Ishikawa (cell line): ENCODE measurements at regions not wholly inside any gene's neighbourhood (a gene's known extent, or its start where the extent isn't known, plus 50 kb on each side); places are given as distances from the start of the nearest gene placed in this dataset.

Experiments used
- CEBPB ChIP-seq: IDR thresholded peaks from 2 replicates; pipeline ENCODE4 v1.6.1; 2012
- CREB1 ChIP-seq: IDR thresholded peaks from 2 replicates; pipeline ENCODE4 v1.6.1; 2012; ENCODE audit warnings: low read depth
- EGR1 ChIP-seq: IDR thresholded peaks from 2 replicates; pipeline ENCODE4 v1.6.1; 2012
- EP300 ChIP-seq: IDR thresholded peaks from 2 replicates; pipeline ENCODE4 v1.6.1; 2012; ENCODE audit warnings: borderline replicate concordance
- FOXM1 ChIP-seq: IDR thresholded peaks from 2 replicates; pipeline ENCODE4 v1.6.1; 2012; ENCODE audit warnings: low read depth, borderline replicate concordance
- NFIC ChIP-seq: IDR thresholded peaks from 2 replicates; pipeline ENCODE4 v1.6.1; 2012
- RAD21 ChIP-seq: IDR thresholded peaks from 2 replicates; pipeline ENCODE4 v1.6.1; 2012; ENCODE audit warnings: low read depth
- TAF1 ChIP-seq: IDR thresholded peaks from 2 replicates; pipeline ENCODE4 v1.6.1; 2012; ENCODE audit warnings: low read depth, mild to moderate bottlenecking
- TCF12 ChIP-seq: IDR thresholded peaks from 2 replicates; pipeline ENCODE4 v1.6.1; 2012; ENCODE audit warnings: low read depth
- TEAD4 ChIP-seq: IDR thresholded peaks from 2 replicates; pipeline ENCODE4 v1.6.1; 2012
- YY1 ChIP-seq: IDR thresholded peaks from 2 replicates; pipeline ENCODE4 v1.6.1; 2012; ENCODE audit warnings: low read depth
- ZBTB7A ChIP-seq: IDR thresholded peaks from 2 replicates; pipeline ENCODE4 v1.6.1; 2012; ENCODE audit warnings: low read depth
- TF ChIP-seq, protein P1 (sequence below): IDR thresholded peaks from 2 replicates; pipeline ENCODE4 v1.6.1; 2012
- TF ChIP-seq, protein P2 (sequence below): IDR thresholded peaks from 2 replicates; pipeline ENCODE4 v1.6.1; 2012; ENCODE audit warnings: low read depth, mild to moderate bottlenecking
- TF ChIP-seq, protein P3 (sequence below): IDR thresholded peaks from 2 replicates; pipeline ENCODE4 v1.6.1; 2012

DNA sequence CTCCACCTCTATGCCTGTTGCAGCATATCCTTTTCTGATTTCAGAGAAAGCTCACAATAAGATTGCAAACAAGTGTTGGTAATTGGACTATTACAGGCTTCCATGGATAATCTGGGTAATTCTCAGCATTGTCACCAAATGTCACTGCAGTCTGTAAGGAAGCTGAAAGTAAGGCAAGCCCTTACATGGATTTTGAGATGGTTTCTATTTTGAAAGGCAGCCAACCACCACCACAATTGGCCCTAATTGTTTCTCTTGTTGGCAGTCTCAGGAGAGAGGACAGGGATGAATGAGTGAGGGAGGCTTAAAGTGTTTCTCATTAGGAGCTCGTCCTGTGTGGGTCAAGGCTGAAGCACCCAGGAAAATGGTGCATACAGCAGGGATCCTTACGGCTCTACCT lies 879.9 kb downstream of the TUSC7 start:
- no peak for TF ChIP-seq CEBPB
- TF ChIP-seq, protein P1, sequence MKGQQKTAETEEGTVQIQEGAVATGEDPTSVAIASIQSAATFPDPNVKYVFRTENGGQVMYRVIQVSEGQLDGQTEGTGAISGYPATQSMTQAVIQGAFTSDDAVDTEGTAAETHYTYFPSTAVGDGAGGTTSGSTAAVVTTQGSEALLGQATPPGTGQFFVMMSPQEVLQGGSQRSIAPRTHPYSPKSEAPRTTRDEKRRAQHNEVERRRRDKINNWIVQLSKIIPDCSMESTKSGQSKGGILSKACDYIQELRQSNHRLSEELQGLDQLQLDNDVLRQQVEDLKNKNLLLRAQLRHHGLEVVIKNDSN = no peak
- no peak for TF ChIP-seq FOXM1
- TF ChIP-seq, protein P2, sequence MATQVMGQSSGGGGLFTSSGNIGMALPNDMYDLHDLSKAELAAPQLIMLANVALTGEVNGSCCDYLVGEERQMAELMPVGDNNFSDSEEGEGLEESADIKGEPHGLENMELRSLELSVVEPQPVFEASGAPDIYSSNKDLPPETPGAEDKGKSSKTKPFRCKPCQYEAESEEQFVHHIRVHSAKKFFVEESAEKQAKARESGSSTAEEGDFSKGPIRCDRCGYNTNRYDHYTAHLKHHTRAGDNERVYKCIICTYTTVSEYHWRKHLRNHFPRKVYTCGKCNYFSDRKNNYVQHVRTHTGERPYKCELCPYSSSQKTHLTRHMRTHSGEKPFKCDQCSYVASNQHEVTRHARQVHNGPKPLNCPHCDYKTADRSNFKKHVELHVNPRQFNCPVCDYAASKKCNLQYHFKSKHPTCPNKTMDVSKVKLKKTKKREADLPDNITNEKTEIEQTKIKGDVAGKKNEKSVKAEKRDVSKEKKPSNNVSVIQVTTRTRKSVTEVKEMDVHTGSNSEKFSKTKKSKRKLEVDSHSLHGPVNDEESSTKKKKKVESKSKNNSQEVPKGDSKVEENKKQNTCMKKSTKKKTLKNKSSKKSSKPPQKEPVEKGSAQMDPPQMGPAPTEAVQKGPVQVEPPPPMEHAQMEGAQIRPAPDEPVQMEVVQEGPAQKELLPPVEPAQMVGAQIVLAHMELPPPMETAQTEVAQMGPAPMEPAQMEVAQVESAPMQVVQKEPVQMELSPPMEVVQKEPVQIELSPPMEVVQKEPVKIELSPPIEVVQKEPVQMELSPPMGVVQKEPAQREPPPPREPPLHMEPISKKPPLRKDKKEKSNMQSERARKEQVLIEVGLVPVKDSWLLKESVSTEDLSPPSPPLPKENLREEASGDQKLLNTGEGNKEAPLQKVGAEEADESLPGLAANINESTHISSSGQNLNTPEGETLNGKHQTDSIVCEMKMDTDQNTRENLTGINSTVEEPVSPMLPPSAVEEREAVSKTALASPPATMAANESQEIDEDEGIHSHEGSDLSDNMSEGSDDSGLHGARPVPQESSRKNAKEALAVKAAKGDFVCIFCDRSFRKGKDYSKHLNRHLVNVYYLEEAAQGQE = no peak
- TF ChIP-seq RAD21 = no peak
- no peak for TF ChIP-seq TAF1
- TF ChIP-seq TEAD4 = no peak
- TF ChIP-seq EGR1 = no peak

DNA sequence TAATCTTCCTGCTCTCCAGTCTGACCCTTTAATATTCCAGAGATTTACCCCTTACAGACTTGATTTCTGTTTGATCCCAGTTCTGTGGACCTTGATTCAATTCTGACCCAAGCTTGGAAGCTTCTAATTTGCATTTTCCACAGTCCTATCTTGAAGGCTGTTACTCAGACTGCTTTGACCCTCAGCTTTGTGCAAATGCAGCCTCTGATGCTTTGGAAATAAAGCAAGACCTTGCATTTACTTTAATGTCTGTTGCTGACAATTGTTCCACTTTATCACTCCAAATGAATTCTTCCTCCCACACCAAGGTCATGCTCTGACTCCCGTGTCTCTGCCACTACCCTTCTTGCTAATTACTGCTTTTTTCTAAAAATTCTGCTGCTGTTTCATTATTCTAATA lies 886.0 kb downstream of the TUSC7 start:
- TF ChIP-seq CEBPB = no peak
- no peak for TF ChIP-seq EGR1
- TF ChIP-seq TAF1 = no peak
- TF ChIP-seq, protein P3, sequence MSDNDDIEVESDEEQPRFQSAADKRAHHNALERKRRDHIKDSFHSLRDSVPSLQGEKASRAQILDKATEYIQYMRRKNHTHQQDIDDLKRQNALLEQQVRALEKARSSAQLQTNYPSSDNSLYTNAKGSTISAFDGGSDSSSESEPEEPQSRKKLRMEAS = no peak
- TF ChIP-seq, protein P2 = no peak
- no peak for TF ChIP-seq EP300
- TF ChIP-seq, protein P1 = no peak
- TF ChIP-seq FOXM1 = no peak
- no peak for TF ChIP-seq NFIC
- TF ChIP-seq YY1 = no peak
- TF ChIP-seq TCF12 = no peak
- TF ChIP-seq ZBTB7A = no peak
- no peak for TF ChIP-seq CREB1

DNA sequence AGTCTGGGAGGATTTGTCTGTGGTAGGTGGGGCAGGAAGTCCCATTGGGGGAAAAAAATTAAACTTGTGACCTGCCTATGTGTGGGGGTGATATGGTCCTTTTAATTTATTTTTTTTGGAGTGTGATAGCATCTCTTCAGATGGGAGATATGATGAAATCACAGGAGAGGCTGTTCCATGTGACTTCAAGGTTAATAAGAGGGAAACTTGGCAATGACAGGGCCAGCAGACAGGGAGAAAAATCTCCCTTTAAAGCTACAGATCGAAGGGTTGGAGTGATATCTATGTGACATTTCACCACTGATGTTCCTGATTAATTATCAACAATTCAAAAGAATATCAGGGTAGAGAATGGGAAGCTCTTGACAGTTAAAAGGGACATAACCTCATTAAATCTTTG lies 886.9 kb downstream of the TUSC7 start:
- no peak for TF ChIP-seq CEBPB
- TF ChIP-seq YY1 = no peak
- TF ChIP-seq FOXM1 = no peak
- no peak for TF ChIP-seq RAD21
- TF ChIP-seq, protein P2 = no peak
- no peak for TF ChIP-seq TEAD4
- TF ChIP-seq EGR1 = no peak
- TF ChIP-seq TAF1 = no peak
- TF ChIP-seq CREB1 = no peak
- TF ChIP-seq, protein P3 = no peak
- TF ChIP-seq ZBTB7A = no peak
- no peak for TF ChIP-seq EP300
- TF ChIP-seq, protein P1 = no peak
- TF ChIP-seq TCF12 = no peak
- TF ChIP-seq NFIC = no peak

DNA sequence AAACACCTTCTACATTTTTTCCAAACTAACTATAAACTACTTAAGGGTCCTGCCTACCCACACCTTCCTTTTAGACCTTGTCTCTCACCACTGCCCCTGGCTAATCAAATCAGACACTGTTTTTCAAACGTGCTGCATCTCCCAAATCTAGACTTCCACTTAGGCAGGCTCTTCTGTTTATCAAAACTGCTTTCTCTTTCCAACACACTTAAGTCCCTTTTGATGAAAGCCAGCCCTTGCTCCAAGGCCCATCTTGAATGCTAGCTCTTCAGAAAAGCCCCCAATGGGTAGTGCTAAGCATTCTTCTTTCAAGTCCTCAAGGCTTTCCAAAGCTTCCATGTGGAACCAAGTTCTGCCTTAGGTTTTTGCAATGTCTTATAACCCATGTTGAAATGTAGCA lies 888.3 kb downstream of the TUSC7 start:
- TF ChIP-seq, protein P1 = no peak
- no peak for TF ChIP-seq CREB1
- no peak for TF ChIP-seq FOXM1
- TF ChIP-seq, protein P2 = no peak
- TF ChIP-seq ZBTB7A = no peak
- TF ChIP-seq CEBPB = no peak
- TF ChIP-seq RAD21 = no peak
- no peak for TF ChIP-seq NFIC
- TF ChIP-seq TCF12 = no peak
- TF ChIP-seq EP300 = no peak
- TF ChIP-seq, protein P3 = no peak
- TF ChIP-seq TEAD4 = no peak
- no peak for TF ChIP-seq EGR1
